HepG2 (cell line): ENCODE measurements at regions not wholly inside any gene's neighbourhood (a gene's known extent, or its start where the extent isn't known, plus 50 kb on each side); places are given as distances from the start of the nearest gene placed in this dataset.
"Not testable (repeated sequence)": the region's sequence is repeated elsewhere in the genome, so short reads cannot be mapped to it uniquely, and the experiment has no call there.

Experiments used
- ATAC-seq: fragments of 200-7000 bp; cut with Tn5 transposase; 3 replicates; pipeline ENCODE4 v1.9.1; 2020; ENCODE audit warnings: mild to moderate bottlenecking, moderate library complexity
- BruUV-seq: library from RNA; stranded (reverse); fragments of 400-500 nt; replicated peaks from 2 replicates; lab custom pipeline; 2021; lab: Mats Ljungman, UMichigan
- CTCF ChIA-PET: fragments of 300-600 bp; formaldehyde crosslinking; extraction: SDS; loops from one replicate; lab custom pipeline; 2021; ENCODE audit warnings: low total read pairs, inconsistent platforms, low intra/inter-chr PET ratio; lab: Yijun Ruan, JAX
- POLR2A ChIA-PET: fragments of 350-600 bp; sonication (Branson Sonifier 250); formaldehyde crosslinking; loops from one replicate; lab custom pipeline; 2020; ENCODE audit warnings: antibody characterized with exemption, inconsistent platforms; lab: Yijun Ruan, JAX
- DNase-seq: peaks from one replicate; pipeline ENCODE4 v3.0.0-alpha.2; 2015; ENCODE audit warnings: low spot score
- FAIRE-seq: peaks from 3 replicates; lab custom pipeline; 2011; peaks lifted over from hg19 to GRCh38; lab: Jason Lieb, UNC
- H2AFZ ChIP-seq: one replicate; pipeline ENCODE4 v1.6.1; 2011; ENCODE audit warnings: low read length, inconsistent platforms
- H3K27ac ChIP-seq: fragments of 300-600 bp; 3 replicates; pipeline ENCODE4 v1.8.0; 2011; ENCODE audit warnings: mixed run types, mild to moderate bottlenecking, mixed read lengths, low read length, inconsistent platforms; ENCODE audit not compliant: insufficient read depth; ENCODE audit errors: extremely low read length
- H3K27me3 ChIP-seq, 2 experiments: fragments of 200-600 bp in 1 of 2; 2 replicates in 1 of 2; 3 replicates in 1 of 2; pipeline versions ENCODE4 v1.6.0 to v1.8.0; 2011; ENCODE audit warnings: low read length in 2 of 2, mild to moderate bottlenecking in 2 of 2, moderate library complexity in 2 of 2, inconsistent platforms in 1 of 2; ENCODE audit not compliant: insufficient read depth in 2 of 2, control insufficient read depth in 1 of 2
- H3K36me3 ChIP-seq, 2 experiments: fragments of 200-600 bp in 1 of 2; replicated peaks in 1 of 2; 2 replicates in 1 of 2; 3 replicates in 1 of 2; pipeline versions ENCODE4 v1.5.1 to v1.8.0; 2011; ENCODE audit warnings: low read length in 2 of 2, inconsistent platforms in 1 of 2; ENCODE audit not compliant: insufficient read depth in 2 of 2, control insufficient read depth in 1 of 2
- H3K4me1 ChIP-seq: 2 replicates; pipeline ENCODE4 v1.5.1; 2012; ENCODE audit warnings: low read length, inconsistent platforms; ENCODE audit not compliant: insufficient read depth
- H3K4me2 ChIP-seq: 2 replicates; pipeline ENCODE4 v1.6.0; 2011; ENCODE audit warnings: low read depth, low read length, inconsistent platforms
- H3K4me3 ChIP-seq, 3 experiments: fragments of 200-600 bp in 1 of 3; sonication (generic), shearing (Covaris generic) in 1 of 3; replicated peaks in 1 of 3; 2 replicates each; pipeline ENCODE4 v1.5.1; 2011 to 2016; ENCODE audit warnings: low read length in 3 of 3, inconsistent platforms in 2 of 3, low read depth in 2 of 3, mild to moderate bottlenecking in 2 of 3, control low read depth in 1 of 3, mixed read lengths in 1 of 3; ENCODE audit not compliant: insufficient read depth in 1 of 3
- H3K79me2 ChIP-seq: one replicate; pipeline ENCODE4 v1.6.1; 2011; ENCODE audit warnings: low read length, inconsistent platforms; ENCODE audit not compliant: insufficient read depth
- H3K9ac ChIP-seq: 2 replicates; pipeline ENCODE4 v1.6.0; 2011; ENCODE audit warnings: mild to moderate bottlenecking, low read depth, low read length, inconsistent platforms; ENCODE audit not compliant: insufficient read depth
- H3K9me3 ChIP-seq: 2 replicates; pipeline ENCODE4 v1.5.1; 2012; ENCODE audit warnings: mild to moderate bottlenecking, low read length
- H4K20me1 ChIP-seq: 2 replicates; pipeline ENCODE4 v1.6.0; 2011; ENCODE audit warnings: inconsistent platforms, mild to moderate bottlenecking, low read length, moderate library complexity; ENCODE audit not compliant: insufficient read depth
- PREB ChIP-seq: sonication (generic); formaldehyde crosslinking; IDR thresholded peaks from 2 replicates; pipeline ENCODE4 v1.4.0; 2020; ENCODE audit warnings: missing genetic modification reagents
- ZNF441 ChIP-seq: sonication (generic); formaldehyde crosslinking; IDR thresholded peaks from 2 replicates; pipeline ENCODE4 v1.7.0; 2021; ENCODE audit warnings: missing genetic modification reagents, borderline replicate concordance
- ZNF629 ChIP-seq: sonication (generic); formaldehyde crosslinking; conservative IDR thresholded peaks from 2 replicates; pipeline ENCODE4 v1.5.0; 2020; ENCODE audit warnings: missing genetic modification reagents
- WGBS: methylation state at CpG from one replicate; pipeline ENCODE4 v1.1.6; 2017; ENCODE audit warnings: low lambda C conversion rate; 5-methylcytosine and 5-hydroxymethylcytosine counted together
- in situ Hi-C: cut with HindIII; loops from 2 replicates; pipeline ENCODE4 v1.10.0; 2017; ENCODE audit warnings: low pct_unique_long_range_greater_than_20kb; ENCODE audit not compliant: extremely low pct_ligation_motif_present
- intact Hi-C: fragments of 100-400 bp; cut with micrococcal nuclease; formaldehyde crosslinking; loops from one replicate; pipeline ENCODE4 v1.10.0; 2022; ENCODE audit not compliant: unreplicated experiment

DNA sequence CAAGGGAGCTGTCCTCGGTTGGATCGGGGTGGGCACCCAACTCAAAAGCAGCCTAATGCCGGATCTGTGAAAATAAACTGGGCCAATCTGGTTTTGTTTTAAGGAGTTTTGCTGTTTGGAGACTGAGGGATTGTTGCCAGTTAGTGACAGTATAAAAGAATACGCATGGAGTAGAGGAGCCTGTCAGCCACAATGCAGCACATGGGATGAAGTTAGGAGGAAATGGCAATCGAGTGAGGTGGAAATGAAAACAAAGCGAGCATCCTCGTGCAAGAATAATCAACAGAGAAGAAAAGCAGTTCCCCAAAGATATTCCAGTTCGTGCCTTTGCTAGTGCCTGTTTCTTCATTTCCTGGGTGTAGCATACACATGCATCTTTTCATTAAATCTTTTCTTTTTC, 108.4 kb upstream of the RORA start:
- WGBS: 21% methylated on average over 8 of the region's 8 CpGs
- Histone ChIP-seq H3K9me3 (no peaks in the 10 kb centered on the region), H4K20me1 (no peaks in the 10 kb centered on the region), H3K79me2 (no peaks in the 10 kb centered on the region), H3K27ac (no peak overlapping the region), H3K27me3 (no peaks in the 10 kb centered on the region), H3K36me3 (no peaks in the 10 kb centered on the region), H3K9ac (no peak overlapping the region), H3K4me2 (no peak overlapping the region), H3K4me3 (no peak overlapping the region), H2AFZ (no peak overlapping the region), H3K4me1 (no peaks in the 10 kb centered on the region)
- no peak for FAIRE-seq
- no peak for TF ChIP-seq ZNF629 (CRISPR knock-in tag)
- CTCF ChIA-PET: no interaction called here
- ATAC-seq: no peak
- BruUV-seq: no TSS peak
- in situ Hi-C loops: no loop called here
- DNase-seq: no peak
- intact Hi-C loops: no loop called here
- POLR2A ChIA-PET: no interaction called here

DNA sequence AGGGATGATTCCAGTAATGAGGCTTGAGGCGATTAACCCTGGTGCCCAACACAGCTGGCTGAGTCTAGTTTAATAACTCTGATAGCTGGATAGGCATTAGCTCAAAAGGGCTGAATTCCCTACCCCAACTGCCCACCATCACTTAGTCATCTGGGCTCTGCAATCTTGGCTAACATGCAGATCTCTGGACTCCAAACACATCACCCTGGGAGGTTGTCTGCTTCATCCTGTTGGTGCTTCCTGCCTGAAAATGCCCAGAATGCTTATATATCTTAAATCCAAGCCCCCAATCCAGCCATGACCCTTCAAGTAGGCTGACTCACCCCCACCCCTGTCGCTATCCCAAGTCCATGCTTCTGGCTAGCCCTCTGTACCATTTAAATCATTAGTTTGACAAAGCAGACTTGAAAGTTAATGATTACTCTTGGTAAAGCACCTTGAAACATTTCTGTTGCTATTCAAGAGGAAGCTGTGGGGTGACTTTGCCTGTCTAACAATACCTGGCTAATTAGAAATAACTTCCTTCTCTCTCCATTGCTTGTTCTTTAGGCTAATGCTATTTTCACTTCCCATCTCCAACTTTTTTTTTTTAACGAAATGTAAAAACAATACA, 107.0 kb upstream of the RORA start:
- no peaks in the 10 kb centered on the region for H3K36me3 ChIP-seq
- no peak overlapping the region for H3K9ac ChIP-seq
- no peaks in the 10 kb centered on the region for H3K4me1 ChIP-seq
- H3K79me2 ChIP-seq: no peaks in the 10 kb centered on the region
- no peaks in the 10 kb centered on the region for H3K9me3 ChIP-seq
- FAIRE-seq (no peak), ATAC-seq (no peak), DNase-seq (no peak)
- no peak overlapping the region for H3K4me3 ChIP-seq
- no peak overlapping the region for H3K4me2 ChIP-seq
- 24% methylated on average over 3 of the region's 3 CpGs for WGBS
- no TSS peak for BruUV-seq
- POLR2A ChIA-PET: no interaction called here
- in situ Hi-C loops: no loop called here
- CTCF ChIA-PET: no interaction called here
- intact Hi-C loops: no loop called here
- no peak overlapping the region for H3K27ac ChIP-seq
- no peaks in the 10 kb centered on the region for H4K20me1 ChIP-seq
- no peak overlapping the region for H2AFZ ChIP-seq
- TF ChIP-seq ZNF441 (CRISPR knock-in tag) (no peak), PREB (CRISPR knock-in tag) (no peak)
- no peaks in the 10 kb centered on the region for H3K27me3 ChIP-seq

GRCh38 chr15:61334714-61335113, 105.6 kb upstream of the RORA start:
- H3K27ac ChIP-seq, H4K20me1 ChIP-seq, H3K4me2 ChIP-seq, H2AFZ ChIP-seq, H3K4me1 ChIP-seq, POLR2A ChIA-PET, H3K4me3 ChIP-seq, H3K27me3 ChIP-seq, BruUV-seq, H3K9me3 ChIP-seq, intact Hi-C loops, in situ Hi-C loops, H3K9ac ChIP-seq, ATAC-seq, H3K36me3 ChIP-seq, CTCF ChIA-PET, FAIRE-seq, DNase-seq, H3K79me2 ChIP-seq: not testable (repeated sequence)
- 73% methylated on average over 5 of the region's 5 CpGs for WGBS
